Choroid plexus epithelial cell (primary cell): ENCODE measurements at regions not wholly inside any gene's neighbourhood (a gene's known extent, or its start where the extent isn't known, plus 50 kb on each side); places are given as distances from the start of the nearest gene placed in this dataset.

Experiments used
- DNase-seq: peaks from one replicate; pipeline ENCODE4 v3.0.0-alpha.2; 2010; ENCODE audit warnings: low read depth
- H3K4me3 ChIP-seq: 2 replicates; pipeline ENCODE4 v1.5.1; 2011; ENCODE audit warnings: low read depth, mild to moderate bottlenecking, control low read depth, low read length, moderate library complexity
- CTCF ChIP-seq: conservative IDR thresholded peaks from 2 replicates; pipeline ENCODE4 v1.5.1; 2011; ENCODE audit warnings: low read depth, mild to moderate bottlenecking, control low read depth, inconsistent platforms, low read length, moderate library complexity

- H3K4me3 ChIP-seq: no peak overlapping the region
- TF ChIP-seq CTCF: no peak
- DNase-seq: peak; percentile 23
Observed at GRCh38 chr9:86867804-86868313, 79.4 kb downstream of the GAS1 start.

- DNase-seq: no peak
- H3K4me3 ChIP-seq: no peak overlapping the region
- TF ChIP-seq CTCF: no peak
Observed at GRCh38 chr9:86865952-86866351, 81.4 kb downstream of the GAS1 start.

GRCh38 chr9:86860006-86860405 is 87.3 kb downstream of the GAS1 start:
- no peak overlapping the region for H3K4me3 ChIP-seq
- no peak for DNase-seq
- TF ChIP-seq CTCF: no peak

GRCh38 chr9:86859056-86859455 is 88.2 kb downstream of the GAS1 start:
- no peak for TF ChIP-seq CTCF
- H3K4me3 ChIP-seq: no peak overlapping the region
- no peak for DNase-seq

- H3K4me3 ChIP-seq: no peak overlapping the region
- TF ChIP-seq CTCF: no peak
- no peak for DNase-seq
Observed at GRCh38 chr9:86858009-86858408, 89.3 kb downstream of the GAS1 start.

GRCh38 chr9:86856259-86856658 is 91.0 kb downstream of the GAS1 start:
- peak; percentile 21 for DNase-seq
- no peak overlapping the region for H3K4me3 ChIP-seq
- peak; percentile 42 for TF ChIP-seq CTCF

- peak; percentile 99 for DNase-seq
- no peak overlapping the region for H3K4me3 ChIP-seq
- TF ChIP-seq CTCF: no peak
Observed at GRCh38 chr9:86854898-86855523, 92.3 kb downstream of the GAS1 start.
